Nucleus accumbens (tissue), 56 donors: ENCODE measurements at regions not wholly inside any gene's neighbourhood (a gene's known extent, or its start where the extent isn't known, plus 50 kb on each side); places are given as distances from the start of the nearest gene placed in this dataset.
"Not testable (repeated sequence)": the region's sequence is repeated elsewhere in the genome, so short reads cannot be mapped to it uniquely, and the experiment has no call there.

Source experiments
- DNase-seq, 56 donors: peaks; one replicate each; lab custom pipeline; 2025; lab: John Stamatoyannopoulos, UW

DNA sequence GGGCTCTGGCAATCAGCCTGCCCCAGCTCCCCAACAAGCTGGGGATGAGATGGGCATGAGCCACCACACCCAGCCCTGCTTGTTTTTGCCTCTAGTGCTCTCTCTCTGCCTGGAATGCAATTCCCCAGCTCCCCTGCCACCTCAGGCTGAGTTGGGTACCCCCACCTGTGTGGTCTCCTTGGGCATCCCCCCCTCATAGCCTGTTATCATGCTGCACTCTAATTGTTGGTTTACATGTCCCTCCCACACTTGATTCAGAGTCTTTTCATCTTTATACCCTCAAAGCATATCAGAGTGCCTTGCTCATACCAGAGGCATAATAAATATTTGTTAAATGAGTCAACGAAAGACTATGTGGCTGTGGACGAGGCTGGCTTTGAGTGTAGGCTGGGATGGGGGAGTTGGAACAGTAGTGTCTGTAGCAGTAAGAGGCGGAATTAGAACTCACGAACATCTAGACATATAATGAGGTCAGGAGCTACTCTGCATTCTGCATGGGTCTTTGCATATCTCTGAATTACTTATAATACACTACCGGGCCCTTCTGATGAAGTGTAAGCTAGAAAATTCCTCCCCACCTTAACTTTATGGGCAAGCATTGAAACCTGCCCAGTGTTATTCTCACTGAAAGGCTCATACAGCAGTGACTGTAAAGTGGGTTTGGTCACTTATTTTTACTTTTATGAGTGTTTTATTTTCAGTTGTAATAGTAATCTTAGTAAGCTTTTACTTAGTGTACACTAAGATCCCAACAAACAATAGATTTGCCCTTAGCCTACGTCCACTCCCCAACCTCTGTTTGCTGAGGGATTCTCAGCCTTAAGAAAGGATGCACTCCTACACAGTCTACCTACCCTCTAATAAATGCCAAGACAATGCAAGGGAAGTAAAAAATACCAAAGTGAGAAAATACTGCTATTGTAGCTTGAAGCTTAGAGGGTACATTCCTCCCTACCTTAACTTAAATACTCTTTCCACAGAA is 58.7 kb downstream of the EDN1 start:
- no peak for DNase-seq

DNA sequence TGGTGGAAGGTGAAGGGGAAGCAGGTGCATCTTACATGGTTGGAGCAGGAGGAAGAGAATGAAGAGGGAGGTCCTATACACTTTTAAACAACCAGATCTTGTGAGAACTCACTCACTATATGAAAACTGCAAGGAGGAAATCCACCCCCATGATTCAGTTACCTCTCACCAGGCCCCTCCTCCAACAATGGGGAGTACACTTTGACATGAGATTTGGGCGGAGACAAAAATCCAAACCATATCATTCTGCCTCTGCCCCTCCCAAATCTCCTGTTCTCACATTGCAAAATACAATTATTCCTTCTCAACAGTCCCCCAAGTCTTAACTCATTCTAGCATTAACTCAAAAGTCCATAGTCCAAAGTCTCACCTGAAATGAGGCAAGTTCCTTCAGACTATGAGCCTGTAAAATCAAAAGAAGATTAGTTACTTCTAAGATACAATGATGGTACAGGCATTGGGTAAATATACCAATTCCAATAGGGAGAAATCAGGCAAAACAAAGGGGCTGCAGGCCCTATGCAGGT is 60.5 kb downstream of the EDN1 start:
- DNase-seq: no peak

DNA sequence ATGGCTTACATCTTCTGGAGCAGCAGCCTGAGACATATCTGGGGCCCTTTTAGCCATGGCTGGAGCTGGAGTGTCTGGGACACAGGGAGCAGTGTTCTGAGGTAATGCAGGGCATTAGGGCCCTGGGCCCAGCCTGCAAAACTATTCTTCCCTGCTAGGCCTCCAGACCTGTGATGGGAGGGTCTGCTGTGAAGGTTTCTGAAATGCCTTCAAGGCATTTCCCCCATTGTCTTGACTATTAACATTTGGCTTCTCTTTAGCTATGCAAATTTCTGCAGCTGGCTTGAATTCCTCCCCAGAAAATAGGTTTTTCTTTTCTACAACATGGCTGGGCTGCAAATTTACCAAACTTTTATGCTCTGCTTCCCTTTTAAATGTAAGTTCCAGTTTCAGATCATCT is 61.5 kb downstream of the EDN1 start:
- DNase-seq: no peak

DNA sequence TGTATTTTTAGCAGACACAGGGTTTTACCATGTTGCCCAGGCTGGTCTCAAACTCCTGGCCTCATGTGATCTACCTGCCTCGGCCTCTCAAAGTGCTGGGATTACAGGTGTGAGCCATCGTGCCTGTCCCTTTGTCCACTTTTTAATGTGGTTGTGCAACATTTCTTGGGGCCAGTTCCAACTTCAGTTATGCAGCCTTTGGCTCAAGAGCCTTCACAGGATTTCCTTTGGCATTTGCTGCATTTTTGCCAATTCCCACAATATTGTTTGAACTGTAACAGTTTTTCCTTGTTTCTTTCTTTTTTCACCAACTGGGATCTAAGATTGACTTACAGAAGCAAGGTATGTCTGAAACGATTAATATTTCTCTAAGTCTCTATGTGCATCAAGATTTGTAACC is 63.6 kb downstream of the EDN1 start:
- DNase-seq: no peak

DNA sequence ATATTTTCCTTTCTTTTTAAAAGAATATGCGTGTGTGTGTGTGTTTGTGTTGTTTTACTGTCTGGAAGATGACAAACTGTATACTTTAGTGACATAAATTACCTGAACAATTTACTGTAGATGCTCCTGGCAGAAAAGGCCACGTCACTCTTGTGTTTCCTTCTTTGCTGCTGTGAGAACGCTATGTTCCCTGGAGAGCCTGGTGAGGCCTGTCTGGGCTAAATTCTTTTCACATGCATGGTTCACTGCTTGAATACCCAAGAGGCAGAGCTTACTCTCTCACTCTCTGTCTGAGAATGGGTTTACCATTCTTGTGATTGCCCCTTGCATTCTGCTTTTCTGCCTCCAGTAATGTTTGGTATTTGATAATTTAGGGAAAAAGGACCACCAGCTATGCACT is 64.3 kb downstream of the EDN1 start:
- DNase-seq: no peak

DNA sequence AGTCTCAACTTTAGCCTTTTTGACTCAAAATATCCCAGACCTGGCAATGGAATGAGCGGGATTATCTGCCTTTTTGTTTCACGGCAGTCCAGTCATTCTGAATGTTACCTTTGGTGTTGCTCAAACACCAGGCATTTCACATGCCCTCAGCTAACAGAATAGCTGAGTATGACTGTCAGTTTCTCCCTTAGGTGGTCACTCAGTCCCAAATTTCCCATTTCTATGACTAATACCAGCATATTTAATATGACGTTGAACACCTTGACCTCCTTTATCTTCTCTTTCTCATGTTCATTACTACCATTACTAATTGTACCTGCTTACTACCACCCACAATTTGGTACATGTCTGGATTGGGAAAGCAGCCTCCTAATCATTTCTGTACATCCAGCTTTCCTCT is 65.2 kb downstream of the EDN1 start:
- DNase-seq: no peak

DNA sequence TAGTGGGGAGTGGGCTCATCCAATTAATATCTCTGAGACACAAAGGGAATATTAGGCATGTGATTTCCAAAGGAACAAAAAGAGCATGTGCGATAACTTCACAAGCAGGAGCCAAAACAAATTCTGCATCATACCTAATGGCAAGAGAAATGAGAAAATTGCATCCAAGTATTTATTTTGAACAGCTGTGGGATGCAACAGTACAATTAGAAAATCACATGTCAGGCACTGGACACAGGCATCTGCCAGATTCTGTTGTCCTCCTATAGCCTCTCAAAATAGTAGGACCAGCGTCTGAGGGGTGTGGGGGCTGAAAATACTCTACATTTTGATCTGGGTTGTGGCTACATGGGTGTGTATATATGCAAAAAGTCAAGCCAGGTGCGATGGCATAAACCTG is 66.3 kb downstream of the EDN1 start:
- DNase-seq: no peak

GRCh38 chr6:12356983-12357972 is 67.1 kb downstream of the EDN1 start:
- peak in 5 of 56 donors; percentile 1 to 14 (median 9) for DNase-seq

- DNase-seq: no peak
These were observed 68.9 kb downstream of the EDN1 start for GRCh38 chr6:12359036-12359435.

- DNase-seq: no peak
These were observed 71.0 kb downstream of the EDN1 start for GRCh38 chr6:12361042-12361765.

- DNase-seq: not testable (repeated sequence)
These were observed 73.1 kb downstream of the EDN1 start for GRCh38 chr6:12363277-12363650.

- no peak for DNase-seq
These were observed 73.7 kb downstream of the EDN1 start for GRCh38 chr6:12363651-12364381.

DNA sequence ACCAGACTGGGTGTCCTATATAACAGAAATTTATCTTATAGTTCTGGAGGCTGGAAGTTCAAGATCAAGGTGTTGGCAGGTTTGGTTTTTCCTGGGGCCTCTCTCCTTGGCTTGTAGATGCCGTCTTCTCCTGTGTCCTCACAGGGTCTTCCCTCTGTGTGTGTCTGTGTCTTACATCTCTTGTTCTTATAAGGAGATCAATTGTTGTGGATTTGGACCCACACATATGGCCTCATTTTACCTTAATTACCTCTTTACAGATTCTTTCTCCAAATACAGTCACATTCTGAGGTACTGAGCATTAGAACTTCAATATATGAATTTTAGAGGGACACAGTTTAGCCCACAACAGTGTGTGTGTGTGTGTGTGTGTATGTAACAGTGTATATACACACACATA is 74.5 kb downstream of the EDN1 start:
- no peak for DNase-seq

GRCh38 chr6:12366731-12367130 is 76.6 kb downstream of the EDN1 start:
- DNase-seq: no peak

DNA sequence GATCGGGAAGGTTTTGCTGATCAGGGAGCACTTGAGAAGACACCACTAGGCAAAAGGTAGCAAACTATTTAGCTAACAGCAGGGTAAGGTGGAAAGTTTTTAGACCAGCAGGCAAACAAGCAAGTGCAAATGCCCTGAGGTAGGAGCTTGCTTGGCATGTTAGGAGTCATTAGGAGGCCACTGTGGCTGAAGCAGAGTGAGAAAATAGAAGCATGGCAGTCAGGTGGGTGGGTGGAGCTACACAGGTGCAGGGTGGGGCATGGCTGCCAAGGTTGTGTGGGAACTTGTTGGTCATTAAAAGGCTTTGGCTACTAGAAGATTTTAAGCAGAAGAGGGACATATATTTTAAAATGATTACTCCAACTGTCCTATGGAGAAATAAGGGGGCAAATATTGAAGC is 77.3 kb downstream of the EDN1 start:
- DNase-seq: no peak

DNA sequence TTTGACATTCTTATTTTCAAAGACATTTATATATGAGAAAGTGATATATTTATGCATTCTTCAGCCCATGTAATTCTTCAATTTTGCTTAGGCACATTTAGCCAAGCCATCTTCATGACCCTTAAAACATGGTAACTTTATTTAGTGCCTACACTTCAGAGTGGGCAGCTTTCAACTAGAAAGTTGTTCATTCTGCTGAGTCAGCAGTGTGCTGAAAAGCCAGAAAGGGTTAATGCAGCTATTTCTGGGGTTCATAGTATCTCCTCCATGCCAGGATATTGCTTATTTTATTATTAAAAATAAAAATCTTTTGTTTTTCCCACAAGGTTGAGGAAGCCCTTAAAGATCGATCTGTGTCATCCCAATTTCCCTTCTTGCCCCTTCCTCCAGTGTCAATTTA is 79.2 kb downstream of the EDN1 start:
- no peak for DNase-seq

DNA sequence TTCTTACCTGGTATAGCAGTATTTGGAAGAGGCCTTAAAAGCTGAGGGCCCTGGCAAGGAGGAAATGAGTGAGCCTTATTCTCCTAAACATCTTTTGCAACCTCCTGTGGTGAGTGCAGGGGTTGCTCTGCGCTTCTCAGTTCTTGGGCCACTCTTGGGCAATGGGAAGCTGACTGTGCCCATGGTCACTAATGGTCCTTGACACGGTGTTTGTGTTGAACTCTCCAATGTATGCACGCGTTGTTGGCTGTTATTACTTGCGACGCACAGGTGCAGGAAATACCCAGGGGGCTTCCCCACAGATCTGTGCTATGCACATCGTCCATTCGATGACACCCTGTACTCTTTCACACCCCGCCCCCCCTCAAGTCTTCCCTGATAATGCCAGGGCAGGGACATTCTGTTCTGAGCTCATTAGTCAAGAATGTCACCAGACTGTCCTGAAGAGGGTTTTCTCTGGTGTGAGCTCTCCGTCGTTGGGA is 79.7 kb downstream of the EDN1 start:
- DNase-seq: no peak

DNA sequence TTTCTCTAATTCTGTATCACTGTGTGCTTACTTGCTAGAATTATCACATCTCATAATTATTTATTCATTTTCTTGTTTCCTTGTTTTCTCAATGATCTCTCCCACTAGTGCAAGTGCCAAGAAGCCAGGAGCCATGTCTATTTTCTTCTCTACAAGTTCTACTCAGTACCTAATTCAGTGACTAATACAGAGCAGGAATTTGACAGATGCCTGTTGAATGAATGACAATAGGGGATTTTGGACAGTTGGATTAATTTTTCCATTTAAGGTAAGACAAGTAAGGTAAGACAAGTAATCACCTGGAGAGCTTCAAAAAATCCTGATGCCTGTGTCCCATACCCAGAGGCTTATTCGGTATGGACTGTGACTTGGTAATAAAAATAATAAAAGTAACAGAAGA is 81.0 kb downstream of the EDN1 start:
- DNase-seq: no peak

DNA sequence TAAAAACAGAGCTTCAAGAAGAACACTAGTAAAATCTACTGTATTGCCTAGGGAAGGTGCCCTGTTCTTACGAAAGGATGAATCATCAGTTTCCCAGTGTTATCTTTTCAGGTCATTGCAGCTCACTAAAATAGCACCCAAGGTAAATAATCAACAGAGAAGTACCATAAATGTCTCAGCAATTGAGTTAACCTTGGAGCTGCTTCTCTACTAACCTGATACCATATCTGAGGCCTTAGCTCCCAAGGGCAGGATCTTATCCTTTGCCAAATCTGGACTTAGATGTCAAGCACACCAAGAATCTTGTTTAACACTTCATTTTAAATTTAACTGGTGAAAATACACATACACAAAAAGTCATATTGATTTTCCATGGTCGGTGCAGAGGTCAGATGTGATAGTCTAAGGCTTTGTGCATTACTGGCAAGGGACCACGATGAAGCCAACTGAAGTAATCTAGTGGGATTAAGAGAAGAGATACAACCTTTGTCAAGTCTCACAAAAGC is 81.5 kb downstream of the EDN1 start:
- no peak for DNase-seq
